ENCODE measurements at regions not wholly inside any gene's neighbourhood (a gene's known extent, or its start where the extent isn't known, plus 50 kb on each side); places are given as distances from the start of the nearest gene placed in this dataset.

DNA sequence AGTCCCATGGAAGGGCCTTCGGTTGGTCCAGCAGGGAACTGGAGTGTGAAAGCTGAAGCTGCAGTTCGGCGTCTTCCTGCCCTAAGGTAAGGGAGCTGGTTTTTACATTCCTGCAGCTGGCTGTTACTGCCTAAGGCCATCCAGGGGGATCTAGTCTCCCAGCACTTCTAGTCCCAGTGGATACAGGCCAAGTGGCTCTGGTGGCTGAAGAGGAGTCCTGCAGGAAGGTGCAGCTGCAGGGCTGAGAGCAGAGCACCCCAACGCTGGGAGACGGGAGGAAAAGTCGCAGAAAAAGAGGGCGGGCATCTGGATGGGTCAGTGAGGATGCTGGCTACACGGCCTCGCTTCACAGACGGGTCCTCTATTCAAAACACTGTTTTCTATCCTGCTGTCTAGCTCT is 225.0 kb upstream of the HS6ST1 start:
- DNase-seq = no peak

DNA sequence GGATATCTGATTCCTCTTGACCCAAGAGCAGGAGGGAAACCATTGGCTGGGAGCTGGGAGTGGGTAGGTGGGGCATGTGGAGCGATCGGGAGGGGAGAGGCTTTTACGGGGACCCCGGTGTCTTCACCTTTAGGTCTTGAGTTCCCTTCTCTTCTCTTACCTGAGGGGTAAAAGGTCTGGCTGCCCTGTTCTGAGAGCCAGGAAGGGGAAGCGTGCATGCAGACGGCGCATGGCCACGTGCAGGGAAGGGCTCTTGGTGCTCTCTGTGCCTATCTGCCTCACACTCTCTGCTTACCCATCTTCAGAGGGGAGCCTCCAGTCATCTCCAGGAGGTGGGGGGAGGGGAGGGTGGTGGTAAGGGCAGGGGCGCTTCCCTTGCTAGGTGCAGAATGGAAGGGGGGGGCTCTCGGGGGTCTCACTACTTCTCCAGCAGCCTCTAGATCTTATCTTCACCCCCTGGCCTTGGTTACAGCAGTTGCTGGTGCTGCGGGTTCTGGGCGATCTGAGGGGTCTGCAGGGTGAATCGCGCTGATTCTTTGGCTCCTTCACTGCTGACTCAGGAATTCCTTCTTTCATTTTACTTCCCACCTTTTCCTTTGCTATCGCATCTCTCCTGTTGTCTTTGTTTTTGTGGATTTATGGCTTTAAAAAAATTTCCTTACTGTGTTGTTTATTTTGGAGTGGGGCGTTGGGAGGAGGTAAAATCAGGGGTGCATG is 225.8 kb upstream of the HS6ST1 start:
- DNase-seq = no peak

DNA sequence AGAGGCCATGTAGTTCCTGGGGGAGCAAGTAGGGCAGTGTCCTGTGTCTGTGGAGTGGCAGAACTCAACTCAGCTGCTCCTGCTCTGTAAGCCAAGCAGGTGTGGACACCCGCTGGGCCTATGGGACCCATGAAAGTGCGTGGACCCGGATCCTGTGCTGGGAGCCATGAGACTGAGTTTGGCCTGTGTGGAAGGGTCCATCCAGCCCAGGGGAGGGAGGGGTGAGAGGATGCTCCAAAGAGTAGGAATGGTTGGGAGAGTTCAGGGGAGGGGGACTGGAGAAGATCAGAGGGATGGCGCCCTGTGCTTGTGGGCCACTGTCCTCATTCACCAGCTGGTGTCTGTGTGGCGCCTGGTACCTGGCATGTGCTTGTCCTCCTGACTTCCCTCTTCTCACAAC is 226.4 kb upstream of the HS6ST1 start:
- DNase-seq = no peak

DNA sequence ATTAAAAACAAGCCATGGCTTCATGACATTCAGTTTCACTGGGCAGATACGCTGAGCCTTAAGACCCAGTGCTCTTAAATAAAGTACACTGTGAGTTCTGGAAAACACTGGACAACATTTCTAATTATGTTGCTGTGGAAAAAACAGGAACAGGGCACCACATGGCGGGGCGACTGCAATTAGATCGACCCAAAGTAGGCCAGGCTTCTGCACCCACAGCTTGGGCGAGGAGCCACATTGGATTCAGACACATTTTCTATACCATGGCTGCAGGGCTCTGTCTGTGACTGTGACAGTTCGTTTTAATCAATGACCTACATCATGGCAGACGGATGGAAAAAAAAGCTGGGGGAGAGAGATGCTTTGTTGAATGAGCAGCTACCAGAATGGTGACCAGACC is 227.2 kb upstream of the HS6ST1 start:
- no peak for DNase-seq

DNA sequence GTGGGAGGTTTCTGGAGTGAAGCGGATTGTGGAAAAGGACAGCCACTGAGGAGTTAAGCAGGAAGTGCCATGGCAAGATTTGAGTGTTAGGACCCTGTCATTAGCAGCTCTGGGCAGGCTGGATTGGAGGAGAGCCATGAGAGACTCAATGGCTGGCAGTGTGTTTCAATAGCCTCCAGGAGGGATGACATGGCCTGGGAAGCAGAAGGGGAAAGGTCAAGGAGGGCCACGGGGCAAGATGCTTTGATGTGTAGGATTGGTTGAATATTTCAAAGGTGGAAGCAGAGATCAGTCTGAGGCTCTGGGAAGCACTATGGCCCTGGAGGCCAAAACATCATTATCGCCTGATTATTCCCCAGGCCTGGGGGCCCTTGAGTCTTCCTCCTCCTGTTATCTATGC is 229.0 kb upstream of the HS6ST1 start:
- no peak for DNase-seq

DNA sequence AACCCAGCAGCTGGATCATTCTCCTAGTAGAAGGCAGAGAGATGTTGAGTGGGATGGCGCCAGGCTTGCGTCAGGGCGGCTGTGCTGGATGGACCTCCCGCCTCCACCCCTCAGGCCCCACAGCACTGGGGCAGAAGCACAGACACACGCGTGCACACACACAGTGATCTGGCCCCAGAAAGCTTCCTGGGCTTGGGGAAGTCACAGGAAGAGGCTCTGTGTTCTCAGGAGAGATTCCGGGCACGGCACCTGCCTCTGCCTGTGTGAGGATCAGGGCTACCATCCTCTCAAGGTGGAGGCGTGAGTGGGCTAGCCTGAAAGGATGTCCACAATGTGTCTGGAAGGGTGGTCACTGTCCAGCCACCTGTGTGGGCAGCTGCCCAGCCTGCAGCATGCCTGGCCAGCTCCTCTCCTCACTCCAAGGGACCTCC is 229.8 kb upstream of the HS6ST1 start:
- DNase-seq = no peak

DNA sequence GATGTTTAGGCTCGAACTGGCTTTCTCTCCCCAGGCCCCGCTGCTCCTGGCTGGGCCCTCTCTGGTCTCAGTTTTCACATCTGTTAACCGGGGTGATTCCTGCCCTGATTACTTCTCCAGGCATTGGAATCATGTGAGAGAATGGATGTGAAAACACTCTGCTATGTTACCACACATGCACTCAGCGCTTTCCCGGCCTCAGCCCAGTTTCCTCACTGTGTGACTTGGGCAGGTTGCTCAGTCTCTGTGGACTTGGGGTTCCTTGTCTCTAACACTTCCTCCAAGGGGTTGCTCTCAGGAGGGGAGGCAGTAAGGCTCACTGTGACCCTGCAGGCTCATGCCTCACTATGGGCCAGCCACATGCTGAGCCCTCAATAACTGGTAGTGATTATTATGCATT is 230.4 kb upstream of the HS6ST1 start:
- no peak for DNase-seq

DNA sequence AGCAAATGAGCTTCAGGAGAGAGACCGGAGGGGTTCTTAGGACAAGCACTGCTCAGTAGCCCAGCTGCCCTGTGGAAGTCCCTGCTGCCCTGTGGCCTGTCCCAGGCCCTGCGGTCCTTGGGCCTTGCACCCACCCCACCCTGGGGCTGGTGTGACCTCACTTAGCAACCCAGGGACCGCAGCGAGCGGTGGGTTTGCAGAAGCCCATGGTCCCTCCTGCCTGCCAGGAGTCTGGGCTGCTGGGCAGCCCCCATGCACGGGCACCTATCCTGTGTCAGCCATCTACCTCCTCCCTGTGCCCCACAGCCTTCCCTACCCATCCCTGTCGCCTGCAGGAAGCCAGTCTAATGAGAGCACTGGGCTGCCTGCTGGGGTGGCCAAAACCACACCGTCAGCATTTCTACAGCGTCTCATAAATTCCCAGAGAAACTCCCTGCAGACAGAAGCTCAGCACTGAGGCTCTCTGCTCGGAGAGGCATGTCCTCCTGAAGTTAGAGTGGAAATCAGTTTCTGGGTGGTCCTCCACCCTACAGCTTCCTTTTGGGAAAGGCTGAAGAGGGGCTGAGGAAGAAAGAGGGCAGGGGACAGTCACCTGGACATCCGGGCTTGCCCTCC is 231.1 kb upstream of the HS6ST1 start:
- no peak for DNase-seq

DNA sequence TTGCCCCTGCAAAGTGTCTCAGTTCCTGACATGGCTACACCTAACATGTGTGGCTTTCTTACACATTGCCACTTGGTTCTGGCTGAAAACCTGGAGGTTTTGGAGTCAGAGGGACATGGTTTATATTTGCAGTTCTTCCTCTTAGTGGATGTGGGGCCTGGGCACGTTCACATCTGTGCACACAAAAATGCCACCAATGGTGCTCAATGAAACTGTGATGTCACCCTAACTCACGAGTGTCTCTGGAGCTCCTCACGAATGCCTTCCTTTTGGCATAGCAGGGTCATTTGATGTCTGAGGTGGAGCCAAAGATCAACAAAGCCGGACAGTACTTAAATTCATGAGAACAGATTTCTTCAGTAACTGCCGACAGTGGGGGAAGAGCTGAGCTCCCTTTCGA is 231.7 kb upstream of the HS6ST1 start:
- no peak for DNase-seq

DNA sequence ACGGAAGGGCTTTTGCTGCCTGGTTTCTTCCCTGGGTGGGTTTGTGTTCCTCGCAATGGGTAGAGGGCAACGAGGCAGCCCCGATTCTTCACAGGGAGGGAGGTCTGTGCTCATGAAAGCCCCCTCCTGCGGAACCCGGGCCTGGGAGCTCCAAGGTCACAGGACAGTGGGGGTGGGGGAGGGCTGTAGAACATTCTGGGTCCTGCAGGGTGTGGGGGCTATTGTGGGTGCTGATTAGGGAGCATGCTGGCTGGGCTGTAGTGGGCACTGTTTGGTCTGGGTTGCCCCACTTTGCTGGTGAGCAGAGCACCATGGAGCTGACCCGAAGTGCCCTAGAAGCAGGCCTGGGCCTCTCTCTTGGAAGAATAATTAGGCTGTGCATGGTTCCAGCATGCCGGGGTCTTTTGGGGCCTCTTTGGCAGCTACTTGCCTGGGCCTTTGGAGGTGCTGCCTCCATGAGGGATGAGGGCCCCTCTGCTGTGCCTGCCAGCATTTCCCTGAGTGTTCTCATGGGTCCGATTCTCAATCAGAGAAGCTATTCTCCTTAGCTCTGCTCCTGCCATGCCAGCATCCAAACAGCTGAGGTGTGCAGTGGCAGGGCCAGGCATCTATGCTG is 232.2 kb upstream of the HS6ST1 start:
- no peak for DNase-seq

DNA sequence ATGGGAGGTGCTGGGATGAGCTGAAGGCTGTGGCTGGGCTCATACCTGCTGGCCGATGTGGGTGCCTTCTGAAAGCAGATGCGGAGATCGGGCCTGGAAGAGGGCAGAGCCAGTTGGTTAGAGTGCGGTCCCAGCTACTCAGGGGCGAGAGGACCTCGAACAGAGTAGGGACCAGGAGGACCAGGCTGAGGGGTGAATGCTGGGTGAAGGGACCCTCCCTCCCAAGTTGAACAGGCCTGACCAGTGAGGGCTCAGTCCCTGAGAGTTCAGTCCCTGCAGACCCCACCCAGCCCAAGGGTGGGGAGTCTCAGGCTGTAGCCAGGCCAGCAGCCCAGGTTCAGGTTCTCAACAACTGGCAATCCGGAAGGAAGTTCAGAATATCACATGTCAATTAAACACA is 232.8 kb upstream of the HS6ST1 start:
- no peak for DNase-seq

DNA sequence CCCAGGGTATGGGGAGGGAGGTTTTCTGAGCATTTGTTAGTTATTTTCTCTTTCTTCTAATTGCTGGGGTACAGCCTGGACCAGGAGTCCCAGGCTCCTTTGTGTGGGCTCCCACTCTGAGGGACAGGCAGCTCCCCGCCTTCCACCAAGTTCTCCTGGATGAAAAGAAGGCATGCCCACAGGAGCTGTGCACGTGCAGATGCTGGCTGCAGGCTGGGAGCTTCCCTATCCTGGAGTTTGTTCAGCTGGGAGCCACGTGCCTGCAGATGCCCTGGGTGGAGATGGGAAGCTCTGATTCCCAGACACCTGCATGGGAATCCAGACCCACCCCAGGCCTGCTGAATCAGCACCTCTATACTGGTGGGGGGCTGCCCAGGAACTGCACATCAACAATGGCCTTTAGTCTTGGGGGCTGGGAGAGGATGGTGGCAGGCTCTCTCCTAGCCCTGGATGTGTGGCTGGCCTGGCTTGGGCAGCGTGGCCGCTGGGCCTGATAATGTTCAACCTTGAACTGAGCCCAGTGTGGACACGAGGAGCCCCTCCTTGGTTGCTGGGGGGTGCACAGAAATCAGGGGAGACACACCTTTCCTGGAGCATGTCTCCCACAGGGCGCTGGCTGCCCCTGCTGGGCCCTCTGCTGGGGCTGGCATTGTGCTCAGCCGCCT is 233.6 kb upstream of the HS6ST1 start:
- no peak for DNase-seq

DNA sequence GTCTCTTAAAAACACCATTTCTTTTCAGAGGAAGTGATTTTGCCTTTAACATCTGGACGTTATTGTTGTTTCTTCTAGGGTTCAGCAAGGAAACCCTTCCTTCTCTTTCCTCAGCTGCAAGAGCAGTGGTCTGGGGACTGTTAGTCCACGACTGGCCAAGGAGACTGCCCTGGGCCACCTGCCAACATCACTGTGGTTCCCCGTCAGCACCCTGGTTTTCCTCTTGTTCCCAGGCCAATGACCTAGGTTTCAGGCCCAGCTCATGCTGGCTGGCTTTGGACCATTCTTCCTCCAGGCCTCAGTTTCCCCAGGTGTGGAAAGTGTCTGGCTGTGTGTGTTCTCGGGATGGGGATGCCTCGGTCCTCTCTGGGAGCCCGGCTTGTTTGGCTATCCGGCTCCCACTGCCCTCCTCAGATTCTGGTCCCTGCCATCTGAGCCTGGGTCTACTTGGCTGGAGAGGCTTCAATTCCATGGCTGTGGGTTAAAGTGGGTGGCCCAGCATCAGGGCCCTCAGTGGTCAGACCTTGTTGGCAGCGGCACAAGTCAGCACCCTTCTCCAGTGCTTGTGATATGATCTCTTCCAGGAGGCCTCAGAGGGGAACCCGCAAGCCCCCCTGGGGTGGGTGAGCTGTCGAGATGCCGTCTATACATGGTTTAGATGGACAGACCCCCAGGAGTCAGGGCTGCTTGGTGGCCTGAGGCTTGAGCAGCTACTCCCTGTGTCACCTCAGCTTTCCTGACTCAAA is 234.3 kb upstream of the HS6ST1 start:
- no peak for DNase-seq

DNA sequence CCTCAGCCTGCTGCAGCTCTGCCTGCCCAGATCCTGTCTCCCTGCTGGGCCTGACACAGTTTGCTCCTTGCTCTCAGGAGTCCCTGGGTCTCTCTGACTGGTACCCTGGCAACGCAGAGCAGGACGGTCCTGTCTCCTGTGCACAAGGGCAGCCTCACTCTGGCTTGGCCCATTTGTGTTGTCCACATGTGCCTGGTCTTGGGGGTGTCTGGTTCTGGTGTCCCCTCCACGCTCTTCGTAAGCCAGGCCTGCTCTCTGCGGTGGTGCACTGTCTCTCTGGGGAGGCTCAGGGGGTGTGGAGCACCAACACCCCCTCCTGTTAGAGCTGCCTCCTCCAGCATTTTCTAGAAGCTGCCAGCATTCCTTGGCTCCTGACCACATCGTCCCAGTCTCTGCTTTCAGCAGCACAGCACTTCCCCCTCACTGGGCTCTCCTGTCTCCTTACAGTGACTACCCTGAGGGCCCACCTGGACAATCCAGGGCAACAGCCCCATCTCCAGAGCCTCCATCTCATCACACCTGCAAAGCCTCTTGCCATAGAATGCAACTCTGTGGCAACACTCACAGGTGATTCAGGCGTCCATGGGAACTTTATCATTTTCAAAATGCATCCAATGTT is 235.6 kb upstream of the HS6ST1 start:
- no peak for DNase-seq

DNA sequence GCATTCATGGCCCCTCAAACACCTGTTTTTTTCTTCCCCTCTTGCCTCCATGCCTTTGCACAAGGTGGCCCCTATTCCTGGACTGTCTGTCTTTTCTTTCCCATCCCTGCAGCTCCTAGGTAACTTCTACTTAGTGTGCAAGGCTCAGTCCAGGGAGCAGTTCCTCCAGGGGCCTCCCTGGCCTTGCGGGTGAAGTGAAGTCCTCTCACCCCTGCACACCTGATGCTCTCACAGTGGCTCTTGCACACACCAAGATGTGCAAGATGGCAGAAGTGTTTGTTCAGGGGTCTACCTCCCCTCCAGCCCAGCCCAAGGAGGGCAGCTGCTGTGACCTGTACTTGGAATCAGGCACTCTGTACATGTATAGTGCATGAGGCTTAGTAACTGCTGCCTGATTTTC is 236.8 kb upstream of the HS6ST1 start:
- no peak for DNase-seq

DNA sequence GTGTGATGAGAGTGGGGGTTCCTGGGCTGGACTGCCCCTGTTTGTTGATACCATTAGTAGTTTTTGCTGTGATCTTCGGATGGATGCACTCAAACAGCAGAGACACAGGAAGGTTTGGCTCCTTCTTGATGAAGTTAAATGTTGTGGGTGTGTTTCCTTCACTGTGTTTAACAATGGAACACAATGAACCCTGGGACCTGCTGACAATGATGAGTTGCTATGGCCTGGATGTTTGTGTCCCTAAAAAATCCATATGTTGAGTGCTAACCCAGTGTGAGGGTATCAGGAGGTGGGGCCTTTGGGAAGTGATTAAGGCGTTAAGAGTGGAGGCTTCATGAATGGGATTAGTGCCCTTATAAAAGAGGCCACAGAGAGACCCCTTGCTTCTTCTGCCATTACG is 237.4 kb upstream of the HS6ST1 start:
- DNase-seq = no peak

DNA sequence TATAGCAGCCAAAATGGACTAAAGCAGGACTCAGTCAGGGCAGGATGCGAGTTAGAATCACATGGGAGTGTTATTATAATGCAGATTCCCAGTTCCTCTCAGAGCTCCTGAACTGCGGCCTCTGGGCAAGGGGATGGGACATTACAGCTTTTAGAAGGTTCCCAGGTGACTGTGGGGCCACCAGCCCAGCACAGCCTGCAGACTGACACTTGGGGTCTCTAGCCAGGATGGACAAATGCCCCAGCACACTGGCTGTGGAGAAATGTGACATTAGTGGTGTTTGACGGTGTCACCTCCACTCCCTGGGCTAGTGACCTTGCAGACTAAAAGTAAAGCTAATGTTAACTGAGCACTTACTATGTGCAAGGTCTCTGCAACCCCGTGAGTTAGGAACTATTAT is 238.0 kb upstream of the HS6ST1 start:
- DNase-seq = no peak

DNA sequence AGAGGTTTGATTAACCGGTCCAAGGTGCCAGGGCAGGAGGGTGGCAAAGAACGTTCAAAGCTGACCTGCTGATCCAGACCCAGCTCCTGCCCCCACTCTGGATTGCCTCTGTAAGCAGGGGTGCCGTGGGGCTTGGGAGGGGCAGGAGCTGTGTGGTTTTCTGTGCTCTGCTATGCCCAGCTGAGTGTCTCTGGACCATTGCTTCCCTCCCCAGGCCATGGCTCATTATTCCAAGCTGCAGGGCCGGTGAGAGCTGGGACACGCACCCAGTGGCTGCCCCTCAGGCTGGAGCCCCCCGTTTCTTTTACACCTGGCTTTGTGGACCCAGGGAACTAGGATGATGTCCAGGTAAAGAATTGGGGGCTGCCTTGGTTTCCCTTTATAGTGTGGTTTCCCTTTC is 238.4 kb upstream of the HS6ST1 start:
- DNase-seq = no peak

DNA sequence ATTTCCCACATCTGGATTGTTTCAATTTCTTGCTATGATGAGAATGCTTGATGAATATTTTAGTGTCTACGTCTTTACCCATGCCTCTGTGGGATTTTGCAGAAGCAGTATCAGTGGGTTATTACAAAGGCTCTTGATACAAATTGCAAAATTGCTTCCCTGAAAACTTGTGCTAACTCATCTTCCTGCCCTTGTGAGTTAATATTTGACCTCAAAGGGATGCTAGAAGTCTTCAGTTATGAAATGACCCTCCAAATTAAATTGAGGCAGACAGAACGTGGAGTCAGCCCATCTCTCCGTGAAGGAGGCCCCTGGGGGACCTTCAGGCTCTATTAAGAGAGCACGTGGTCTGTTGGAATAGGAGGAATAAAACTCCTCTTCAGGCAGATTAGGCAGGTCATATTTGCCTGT is 239.2 kb upstream of the HS6ST1 start:
- DNase-seq = no peak

DNA sequence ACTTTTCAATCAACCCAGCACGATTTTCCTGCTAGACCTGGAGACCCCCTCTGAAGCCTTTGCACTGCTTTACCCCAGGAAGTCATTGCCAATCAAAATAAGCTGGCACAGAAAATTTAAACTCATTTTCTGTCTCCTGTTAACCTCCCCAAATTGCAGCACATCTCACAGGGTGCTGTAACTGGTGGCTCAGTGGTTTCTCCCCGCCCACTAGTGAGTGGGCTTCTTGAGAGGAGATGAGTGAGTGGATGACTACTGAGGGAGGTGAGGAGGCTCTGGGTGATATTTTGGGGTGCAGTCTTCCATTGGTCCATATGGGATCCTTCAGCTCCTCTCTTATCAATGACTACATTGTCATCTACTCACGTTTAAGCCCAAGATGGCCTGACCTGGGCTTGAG is 239.8 kb upstream of the HS6ST1 start:
- no peak for DNase-seq

DNA sequence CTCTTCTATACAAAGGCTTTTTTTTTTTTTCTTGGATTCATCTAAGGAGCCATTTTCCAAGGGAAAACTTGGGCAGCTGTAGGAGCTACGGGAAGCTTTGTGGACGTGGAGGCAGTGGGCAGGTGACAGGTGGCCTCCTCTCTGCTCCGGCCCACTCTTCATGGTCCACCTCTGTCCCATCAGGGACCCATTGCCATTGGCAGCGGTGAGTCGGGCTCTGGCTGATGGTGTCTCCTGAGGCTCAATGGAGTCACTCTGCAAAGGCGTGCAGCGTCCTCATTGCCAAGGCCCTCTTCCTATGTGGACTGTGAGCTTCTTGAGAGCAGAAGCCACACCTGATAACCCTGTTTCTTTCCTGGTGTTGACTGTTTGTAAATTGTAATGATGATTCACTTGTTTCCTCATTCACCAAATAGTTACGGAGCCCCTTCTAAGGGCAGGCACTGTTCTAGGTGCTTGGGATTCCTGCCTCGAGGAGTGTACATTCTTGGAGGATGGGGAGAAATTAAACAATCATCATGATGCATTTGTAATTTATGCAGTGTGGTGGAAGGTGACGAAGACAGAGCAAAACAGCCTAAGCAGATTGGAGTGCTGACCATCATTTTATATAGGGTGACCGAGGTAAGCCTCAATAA is 240.3 kb upstream of the HS6ST1 start:
- DNase-seq = no peak

Data from GOT3 (cell line).